ENCODE measurements at regions not wholly inside any gene's neighbourhood (a gene's known extent, or its start where the extent isn't known, plus 50 kb on each side); places are given as distances from the start of the nearest gene placed in this dataset.
A peak's percentile ranks its signal among the peaks of the same experiment; 100 is the strongest.

DNA sequence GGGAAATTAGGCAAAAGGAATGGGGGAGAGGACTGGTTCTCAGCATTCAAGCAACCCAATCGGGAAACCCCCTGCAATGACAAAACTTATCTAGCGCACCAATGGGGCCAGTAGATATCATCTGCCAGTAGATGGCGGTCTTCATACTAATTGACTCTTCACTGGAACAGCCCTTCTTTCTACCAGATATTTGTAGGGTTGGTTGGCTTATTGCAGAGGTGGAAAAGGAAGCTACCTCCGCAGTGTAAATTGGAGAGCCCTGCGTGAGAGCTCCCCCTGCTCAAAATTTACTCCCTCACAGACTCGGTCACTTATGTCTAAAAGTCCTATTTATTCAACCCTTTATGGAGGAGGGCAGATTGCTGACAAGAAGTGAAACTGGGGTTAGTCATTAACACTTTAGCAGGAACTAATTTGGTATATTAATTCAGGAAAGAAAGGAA lies 166.1 kb upstream of the CCND2 start:
- intact Hi-C loops (cut with DNase I): no loop called here
- Histone ChIP-seq H3K9me3 (no peaks in the 10 kb centered on the region), H3K27ac (no peak overlapping the region), H3K4me3 (no peak overlapping the region), H3K36me3 (no peaks in the 10 kb centered on the region), H3K4me1 (no peaks in the 10 kb centered on the region), H3K27me3 (peaks cover 22% of the 10 kb centered on the region)
- ATAC-seq: peak; percentile 94
- DNase-seq: no peak
- TF ChIP-seq, protein P1, sequence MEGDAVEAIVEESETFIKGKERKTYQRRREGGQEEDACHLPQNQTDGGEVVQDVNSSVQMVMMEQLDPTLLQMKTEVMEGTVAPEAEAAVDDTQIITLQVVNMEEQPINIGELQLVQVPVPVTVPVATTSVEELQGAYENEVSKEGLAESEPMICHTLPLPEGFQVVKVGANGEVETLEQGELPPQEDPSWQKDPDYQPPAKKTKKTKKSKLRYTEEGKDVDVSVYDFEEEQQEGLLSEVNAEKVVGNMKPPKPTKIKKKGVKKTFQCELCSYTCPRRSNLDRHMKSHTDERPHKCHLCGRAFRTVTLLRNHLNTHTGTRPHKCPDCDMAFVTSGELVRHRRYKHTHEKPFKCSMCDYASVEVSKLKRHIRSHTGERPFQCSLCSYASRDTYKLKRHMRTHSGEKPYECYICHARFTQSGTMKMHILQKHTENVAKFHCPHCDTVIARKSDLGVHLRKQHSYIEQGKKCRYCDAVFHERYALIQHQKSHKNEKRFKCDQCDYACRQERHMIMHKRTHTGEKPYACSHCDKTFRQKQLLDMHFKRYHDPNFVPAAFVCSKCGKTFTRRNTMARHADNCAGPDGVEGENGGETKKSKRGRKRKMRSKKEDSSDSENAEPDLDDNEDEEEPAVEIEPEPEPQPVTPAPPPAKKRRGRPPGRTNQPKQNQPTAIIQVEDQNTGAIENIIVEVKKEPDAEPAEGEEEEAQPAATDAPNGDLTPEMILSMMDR (IDR thresholded peaks at IDR 0.05): peak; percentile 71

DNA sequence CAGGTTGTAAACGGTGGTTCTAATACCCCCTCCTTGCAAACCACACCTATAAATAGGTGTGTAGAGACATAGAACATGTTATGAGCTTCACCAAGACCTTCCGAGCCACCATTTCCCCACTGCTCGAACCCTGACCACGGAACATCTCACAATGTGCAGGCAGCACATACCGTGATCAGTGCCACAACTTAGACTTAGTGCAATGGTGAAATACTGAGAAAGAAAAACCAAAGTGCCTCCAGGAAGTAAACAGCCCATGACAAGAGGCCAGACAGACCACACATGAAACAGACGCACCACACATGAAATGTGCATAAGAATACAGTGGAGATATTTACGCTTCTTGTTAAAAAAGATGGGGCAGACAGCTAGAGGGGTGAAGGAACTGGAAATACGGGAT lies 166.9 kb upstream of the CCND2 start:
- Histone ChIP-seq H3K9me3 (no peaks in the 10 kb centered on the region), H3K4me3 (no peak overlapping the region), H3K36me3 (no peaks in the 10 kb centered on the region), H3K27ac (no peak overlapping the region), H3K4me1 (no peaks in the 10 kb centered on the region), H3K27me3 (peaks cover 22% of the 10 kb centered on the region)
- intact Hi-C loops (cut with DNase I): no loop called here
- TF ChIP-seq, protein P1 (IDR thresholded peaks at IDR 0.05): no peak
- no peak for ATAC-seq
- no peak for DNase-seq

DNA sequence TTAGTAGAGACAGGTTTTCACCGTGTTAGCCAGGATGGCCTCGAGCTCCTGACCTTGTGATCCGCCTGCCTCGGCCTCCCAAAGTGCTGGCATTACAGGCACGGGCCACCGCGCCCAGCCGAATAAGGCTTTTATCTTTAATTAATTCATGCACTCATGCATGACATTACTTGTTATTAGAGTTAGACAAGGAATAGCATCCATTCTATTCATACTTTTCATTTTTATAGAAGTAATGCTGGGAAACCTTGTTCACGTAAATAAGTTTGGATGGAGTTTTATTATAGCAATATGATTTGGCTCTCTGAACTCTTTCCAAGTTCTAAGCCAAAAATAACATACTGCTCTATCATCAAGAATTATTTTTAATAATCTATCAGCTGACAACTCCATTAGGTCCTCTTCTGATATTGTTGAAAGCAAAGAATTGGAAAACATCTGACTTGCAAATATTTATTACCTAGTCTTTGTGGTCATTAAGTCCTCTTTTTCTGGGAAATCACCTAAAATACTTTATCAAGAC lies 168.8 kb upstream of the CCND2 start:
- DNase-seq (no peak), ATAC-seq (no peak)
- no peaks in the 10 kb centered on the region for H3K9me3 ChIP-seq
- H3K4me1 ChIP-seq: no peaks in the 10 kb centered on the region
- no peaks in the 10 kb centered on the region for H3K36me3 ChIP-seq
- H3K4me3 ChIP-seq: no peak overlapping the region
- no peak overlapping the region for H3K27ac ChIP-seq
- intact Hi-C loops (cut with DNase I): no loop called here
- peaks cover 13% of the 10 kb centered on the region for H3K27me3 ChIP-seq
- TF ChIP-seq, protein P1 (IDR thresholded peaks at IDR 0.05): no peak

DNA sequence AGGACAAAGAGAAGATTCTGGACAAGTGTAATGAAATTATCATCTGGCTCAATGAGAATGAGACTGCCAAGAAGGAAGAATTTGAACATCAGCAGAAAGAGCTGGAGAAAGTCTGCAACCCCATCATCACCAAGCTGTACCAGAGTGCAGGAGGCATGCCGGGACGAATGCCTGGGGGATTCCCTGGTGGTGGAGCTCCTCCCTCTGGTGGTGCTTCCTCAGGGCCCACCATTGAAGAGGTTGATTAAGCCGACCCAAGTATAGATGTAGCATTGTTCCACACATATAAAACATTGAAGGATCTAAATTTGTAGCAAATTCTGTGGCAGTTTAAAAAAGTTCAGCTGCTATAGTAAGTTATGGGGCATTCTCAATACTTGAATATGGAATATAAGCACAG lies 174.3 kb upstream of the CCND2 start:
- intact Hi-C loops (cut with DNase I): no loop called here
- peaks cover 4% of the 10 kb centered on the region for H3K27me3 ChIP-seq
- H3K4me1 ChIP-seq: no peaks in the 10 kb centered on the region
- H3K4me3 ChIP-seq: no peak overlapping the region
- no peaks in the 10 kb centered on the region for H3K9me3 ChIP-seq
- no peak overlapping the region for H3K27ac ChIP-seq
- H3K36me3 ChIP-seq: no peaks in the 10 kb centered on the region
- ATAC-seq (no peak), DNase-seq (no peak)
- TF ChIP-seq, protein P1 (IDR thresholded peaks at IDR 0.05): no peak

DNA sequence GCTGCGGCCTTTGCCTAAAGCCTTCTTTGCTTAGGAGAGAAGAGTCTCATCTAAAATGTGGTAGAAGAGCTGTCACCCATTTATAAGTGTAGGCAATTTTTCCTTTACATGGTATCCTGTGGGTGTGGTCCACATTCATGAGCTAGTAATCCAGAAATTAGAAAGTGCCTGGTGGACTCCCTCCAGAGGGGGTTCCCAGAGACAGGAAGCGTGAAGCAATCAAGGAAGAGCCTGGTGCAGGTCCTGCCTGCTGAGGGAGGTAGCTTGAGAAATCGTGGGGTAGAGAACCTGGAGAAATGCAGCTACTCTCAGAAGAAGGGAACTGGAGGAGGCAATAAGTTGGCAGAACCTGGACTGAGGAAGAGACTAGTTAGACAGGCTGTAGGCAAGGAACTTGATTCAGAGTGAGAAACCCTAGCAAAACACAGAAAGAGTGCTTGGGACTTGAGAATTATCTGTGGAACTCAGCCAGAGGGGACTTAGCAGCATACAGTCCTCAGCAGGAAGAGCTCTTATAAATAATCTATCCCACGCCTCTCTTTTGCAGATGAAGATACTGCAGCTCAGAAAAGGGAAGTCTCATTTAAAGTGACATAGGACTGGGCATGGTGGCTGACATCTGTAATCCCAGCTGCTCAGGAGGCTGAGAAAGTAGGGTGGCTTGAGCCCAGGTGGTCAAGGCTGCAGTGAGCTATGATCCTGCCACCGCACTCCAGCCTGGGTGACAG lies 182.4 kb upstream of the CCND2 start:
- Histone ChIP-seq H3K4me3 (no peak overlapping the region), H3K9me3 (no peaks in the 10 kb centered on the region), H3K27ac (no peak overlapping the region), H3K4me1 (no peaks in the 10 kb centered on the region), H3K36me3 (no peaks in the 10 kb centered on the region), H3K27me3 (peaks cover 13% of the 10 kb centered on the region)
- DNase-seq (no peak), ATAC-seq (no peak)
- TF ChIP-seq, protein P1 (IDR thresholded peaks at IDR 0.05): no peak
- intact Hi-C loops (cut with DNase I): no loop called here

All from upper lobe of right lung (tissue), 1 donor.